ENCODE measurements at regions not wholly inside any gene's neighbourhood (a gene's known extent, or its start where the extent isn't known, plus 50 kb on each side); places are given as distances from the start of the nearest gene placed in this dataset.

- no peak for TF ChIP-seq CTCF (conservative IDR thresholded peaks at IDR 0.05; ENCODE audit: low read depth in 2 of 2)
- no peak for TF ChIP-seq EZH2 (IDR thresholded peaks at IDR 0.05; ENCODE audit: low read depth, unreplicated experiment)
- TF ChIP-seq POLR2AphosphoS5 (IDR thresholded peaks at IDR 0.05; ENCODE audit: low read depth), result no peak
- no peak for TF ChIP-seq REST (IDR thresholded peaks at IDR 0.05; ENCODE audit: unreplicated experiment)
- no peak for TF ChIP-seq JUNB (IDR thresholded peaks at IDR 0.05; ENCODE audit: unreplicated experiment)
- TF ChIP-seq ZNF331 (CRISPR knock-in tag; IDR thresholded peaks at IDR 0.05; ENCODE audit: low read depth), result no peak
- TF ChIP-seq EZH2phosphoT487 (IDR thresholded peaks at IDR 0.05; ENCODE audit: unreplicated experiment), result no peak
- TF ChIP-seq CREB1 (CRISPR knock-in tag; IDR thresholded peaks at IDR 0.05; ENCODE audit: low read depth), result no peak
- TF ChIP-seq ZNF114 (CRISPR knock-in tag; IDR thresholded peaks at IDR 0.05), result no peak
- no peak for TF ChIP-seq NANOG (IDR thresholded peaks at IDR 0.05; ENCODE audit: borderline replicate concordance)
- no peak for TF ChIP-seq ZNF462 (CRISPR knock-in tag; IDR thresholded peaks at IDR 0.05)
- TF ChIP-seq STAT1 (IDR thresholded peaks at IDR 0.05; ENCODE audit: unreplicated experiment), result no peak
Measured at GRCh38 chr2:104930732-104931131, 76.8 kb downstream of the POU3F3 start.

Data from GM23338 (cell line).